DND-41 (cell line): ENCODE measurements at regions not wholly inside any gene's neighbourhood (a gene's known extent, or its start where the extent isn't known, plus 50 kb on each side); places are given as distances from the start of the nearest gene placed in this dataset.
"Not testable (repeated sequence)": the region's sequence is repeated elsewhere in the genome, so short reads cannot be mapped to it uniquely, and the experiment has no call there.

ENCODE experiments used
- CTCF ChIP-seq: IDR thresholded peaks from 2 replicates; pipeline ENCODE4 v1.5.1; 2012; ENCODE audit warnings: borderline replicate concordance, low read length, moderate library complexity, mild to moderate bottlenecking; ENCODE audit not compliant: poor library complexity, severe bottlenecking; ENCODE audit errors: extremely low read depth
- EZH2 ChIP-seq: IDR thresholded peaks from 3 replicates; pipeline ENCODE4 v1.6.1; 2012; ENCODE audit warnings: borderline replicate concordance, low read depth, mild to moderate bottlenecking, moderate library complexity, low read length, inconsistent platforms; ENCODE audit not compliant: severe bottlenecking

- TF ChIP-seq CTCF, EZH2: not testable (repeated sequence)
Observed at GRCh38 chr6:60450428-60450827, 1835.6 kb downstream of the KHDRBS2 start.
